Stomach (tissue), 8 donors: ENCODE measurements at regions not wholly inside any gene's neighbourhood (a gene's known extent, or its start where the extent isn't known, plus 50 kb on each side); places are given as distances from the start of the nearest gene placed in this dataset.

ENCODE experiments used
- DNase-seq, 2 donors: peaks; one replicate each; pipeline versions ENCODE4 v3.0.0 to v3.0.0-alpha.2; 2013 to 2019
- H3K27ac ChIP-seq, 5 donors: fragments of 200-600 bp in 4 of 5; sonication (generic) in 4 of 5; one replicate each; pipeline ENCODE4 v1.5.1; 2013 to 2019; ENCODE audit warnings: mild to moderate bottlenecking in 1 of 5, moderate library complexity in 1 of 5
- H3K27me3 ChIP-seq, 3 donors: fragments of 200-600 bp; sonication (generic); one replicate each; pipeline ENCODE4 v1.5.1; 2017 to 2019; ENCODE audit warnings: mixed run types in 1 of 3
- H3K36me3 ChIP-seq, 4 donors: fragments of 200-600 bp; sonication (generic); 1 replicate in 3 of 4; 2 replicates in 1 of 4; pipeline ENCODE4 v1.5.1; 2016 to 2019
- H3K4me1 ChIP-seq, 4 donors: fragments of 200-600 bp; sonication (generic); one replicate each; pipeline ENCODE4 v1.5.1; 2016 to 2019
- H3K4me3 ChIP-seq, 4 donors: fragments of 200-600 bp; sonication (generic) in 3 of 4; one replicate each; pipeline ENCODE4 v1.5.1; 2016 to 2019; ENCODE audit warnings: mild to moderate bottlenecking in 1 of 4
- H3K9me3 ChIP-seq, 4 donors: fragments of 200-600 bp; sonication (generic); one replicate each; pipeline ENCODE4 v1.5.1; 2016 to 2019
- EP300 ChIP-seq: sonication (generic); formaldehyde crosslinking; IDR thresholded peaks from one replicate; pipeline ENCODE4 v1.6.1; 2017; ENCODE audit warnings: antibody characterized with exemption
- POLR2A ChIP-seq, 4 donors: fragments of 450-650 bp; IDR thresholded peaks; one replicate each; pipeline ENCODE4 v1.6.1; 2016; ENCODE audit warnings: antibody characterized with exemption in 4 of 4, control low read depth in 2 of 4, mild to moderate bottlenecking in 1 of 4, moderate library complexity in 1 of 4
- POLR2AphosphoS5 ChIP-seq, 3 donors: sonication (generic); formaldehyde crosslinking; IDR thresholded peaks; one replicate each; pipeline ENCODE4 v1.6.1; 2016; ENCODE audit warnings: antibody characterized with exemption in 3 of 3
- WGBS, 5 donors: extraction: QIAGEN DNeasy Blood & Tissue Kit in 3 of 5; methylation state at CpG; one replicate each; pipeline versions ENCODE4 v1.1.5 to v1.1.7; 2013 to 2018; 5-methylcytosine and 5-hydroxymethylcytosine counted together
- intact Hi-C: fragments of 100-400 bp; cut with DNase I; formaldehyde crosslinking; loops from one replicate; pipeline ENCODE4 v1.15.1; 2023; ENCODE audit warnings: low total_unique reads
- TF ChIP-seq, protein P1 (sequence below), 7 experiments: fragments of 450-650 bp in 4 of 7; fragments of 200-600 bp in 3 of 7; sonication (generic) in 3 of 7; IDR thresholded peaks; one replicate each; pipeline ENCODE4 v1.5.1; 2016 to 2019; ENCODE audit warnings: antibody characterized with exemption in 7 of 7, control low read depth in 2 of 7, mild to moderate bottlenecking in 1 of 7
- donor health status: healthy with polysubstance abuse.
- donor health status: Bipolar disorder and iron deficiency.
- donor health status: healthy.

DNA sequence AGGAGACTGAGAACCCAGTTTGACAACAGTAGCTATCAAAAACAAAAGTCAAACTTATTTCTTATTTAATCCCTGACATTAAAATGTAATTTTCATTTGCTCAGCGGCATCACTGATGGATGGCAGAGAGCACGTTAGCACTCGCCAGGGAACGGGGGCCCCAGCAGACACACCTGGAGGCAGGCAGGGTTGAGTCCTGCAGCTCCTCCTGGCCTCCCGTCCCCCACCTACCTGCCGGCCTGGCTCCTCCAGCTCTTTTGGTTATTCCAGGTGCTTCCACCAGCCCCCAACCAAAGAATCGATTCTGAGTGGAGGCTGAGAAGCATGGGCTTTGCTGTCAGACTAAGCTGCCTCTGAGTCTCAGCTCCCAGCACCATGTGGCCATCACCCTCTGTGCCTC lies 113.6 kb downstream of the PHETA1 start:
- H3K4me3 ChIP-seq: no peak overlapping the region
- H3K9me3 ChIP-seq: no peaks in the 10 kb centered on the region
- no peak for DNase-seq
- H3K27me3 ChIP-seq: peaks cover 0 to 54% (median 0%) of the 10 kb centered on the region in 3 donors
- H3K27ac ChIP-seq: no peak overlapping the region
- intact Hi-C loops: no loop called here
- no peaks in the 10 kb centered on the region for H3K4me1 ChIP-seq
- no peak for TF ChIP-seq POLR2A (IDR thresholded peaks at IDR 0.05)
- no peak for TF ChIP-seq POLR2AphosphoS5 (IDR thresholded peaks at IDR 0.05)
- TF ChIP-seq, protein P1, sequence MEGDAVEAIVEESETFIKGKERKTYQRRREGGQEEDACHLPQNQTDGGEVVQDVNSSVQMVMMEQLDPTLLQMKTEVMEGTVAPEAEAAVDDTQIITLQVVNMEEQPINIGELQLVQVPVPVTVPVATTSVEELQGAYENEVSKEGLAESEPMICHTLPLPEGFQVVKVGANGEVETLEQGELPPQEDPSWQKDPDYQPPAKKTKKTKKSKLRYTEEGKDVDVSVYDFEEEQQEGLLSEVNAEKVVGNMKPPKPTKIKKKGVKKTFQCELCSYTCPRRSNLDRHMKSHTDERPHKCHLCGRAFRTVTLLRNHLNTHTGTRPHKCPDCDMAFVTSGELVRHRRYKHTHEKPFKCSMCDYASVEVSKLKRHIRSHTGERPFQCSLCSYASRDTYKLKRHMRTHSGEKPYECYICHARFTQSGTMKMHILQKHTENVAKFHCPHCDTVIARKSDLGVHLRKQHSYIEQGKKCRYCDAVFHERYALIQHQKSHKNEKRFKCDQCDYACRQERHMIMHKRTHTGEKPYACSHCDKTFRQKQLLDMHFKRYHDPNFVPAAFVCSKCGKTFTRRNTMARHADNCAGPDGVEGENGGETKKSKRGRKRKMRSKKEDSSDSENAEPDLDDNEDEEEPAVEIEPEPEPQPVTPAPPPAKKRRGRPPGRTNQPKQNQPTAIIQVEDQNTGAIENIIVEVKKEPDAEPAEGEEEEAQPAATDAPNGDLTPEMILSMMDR (IDR thresholded peaks at IDR 0.05): no peak
- TF ChIP-seq EP300: no peak
- 57 to 74% (median 70%) methylated on average over 7 of the region's 7 CpGs for WGBS, 5 donors
- H3K36me3 ChIP-seq: no peaks in the 10 kb centered on the region

DNA sequence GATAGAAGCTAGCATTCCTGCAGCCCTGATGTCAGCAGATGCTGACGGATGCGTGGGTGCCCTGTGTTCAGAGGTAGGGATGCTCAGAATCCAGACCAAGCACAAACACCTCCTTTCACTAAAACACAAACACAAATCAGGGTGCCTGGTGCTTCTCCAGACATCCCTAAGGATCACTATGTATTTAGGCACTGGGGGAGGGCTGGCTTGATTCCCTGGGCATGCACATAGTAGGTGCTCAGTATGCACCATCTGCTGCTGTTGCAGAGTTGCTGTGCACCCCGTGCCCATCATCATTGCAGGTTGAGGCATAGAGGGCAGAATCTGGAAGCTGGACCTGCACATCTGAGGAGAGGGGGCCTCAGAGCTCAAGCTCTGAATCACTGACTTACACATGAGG lies 114.8 kb downstream of the PHETA1 start:
- no peak for TF ChIP-seq POLR2A (IDR thresholded peaks at IDR 0.05)
- TF ChIP-seq, protein P1 (IDR thresholded peaks at IDR 0.05): no peak
- TF ChIP-seq POLR2AphosphoS5 (IDR thresholded peaks at IDR 0.05): no peak
- no peak for TF ChIP-seq EP300
- H3K36me3 ChIP-seq: no peaks in the 10 kb centered on the region
- H3K4me1 ChIP-seq: no peaks in the 10 kb centered on the region
- no peak overlapping the region for H3K4me3 ChIP-seq
- H3K27me3 ChIP-seq: peaks cover 0 to 51% (median 0%) of the 10 kb centered on the region in 3 donors
- intact Hi-C loops: no loop called here
- no peak overlapping the region for H3K27ac ChIP-seq
- DNase-seq: no peak
- WGBS, 5 donors: 63 to 86% (median 71%) methylated on average over 2 to 3 of the region's 3 CpGs
- H3K9me3 ChIP-seq: no peaks in the 10 kb centered on the region

DNA sequence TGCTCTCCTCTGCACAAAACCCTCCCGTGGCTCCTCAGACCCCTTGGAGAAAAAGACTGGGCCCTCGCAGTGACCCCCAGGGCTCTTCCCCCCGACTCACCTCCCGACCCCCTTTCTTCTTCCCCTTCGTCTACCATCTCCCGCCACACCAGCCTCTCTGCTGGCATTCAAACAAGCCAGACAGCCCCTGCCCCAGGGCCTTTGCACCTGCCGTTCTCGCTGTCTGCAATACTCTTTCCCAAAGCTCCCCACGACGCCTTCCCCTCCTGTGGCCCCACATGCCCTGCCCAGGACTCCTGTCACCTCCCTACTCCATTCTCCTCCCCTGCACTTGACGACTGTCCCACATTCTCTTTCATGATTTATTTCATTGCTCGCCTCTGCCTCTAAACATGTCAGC lies 115.7 kb downstream of the PHETA1 start:
- peaks cover 0 to 56% (median 0%) of the 10 kb centered on the region in 3 donors for H3K27me3 ChIP-seq
- H3K4me1 ChIP-seq: no peaks in the 10 kb centered on the region
- WGBS, 5 donors: 75 to 85% (median 83%) methylated on average over 12 of the region's 12 CpGs
- no peak overlapping the region for H3K27ac ChIP-seq
- no peak for DNase-seq
- intact Hi-C loops: no loop called here
- no peaks in the 10 kb centered on the region for H3K36me3 ChIP-seq
- no peaks in the 10 kb centered on the region for H3K9me3 ChIP-seq
- H3K4me3 ChIP-seq: no peak overlapping the region
- TF ChIP-seq, protein P1 (IDR thresholded peaks at IDR 0.05): no peak
- no peak for TF ChIP-seq POLR2AphosphoS5 (IDR thresholded peaks at IDR 0.05)
- no peak for TF ChIP-seq POLR2A (IDR thresholded peaks at IDR 0.05)
- no peak for TF ChIP-seq EP300

DNA sequence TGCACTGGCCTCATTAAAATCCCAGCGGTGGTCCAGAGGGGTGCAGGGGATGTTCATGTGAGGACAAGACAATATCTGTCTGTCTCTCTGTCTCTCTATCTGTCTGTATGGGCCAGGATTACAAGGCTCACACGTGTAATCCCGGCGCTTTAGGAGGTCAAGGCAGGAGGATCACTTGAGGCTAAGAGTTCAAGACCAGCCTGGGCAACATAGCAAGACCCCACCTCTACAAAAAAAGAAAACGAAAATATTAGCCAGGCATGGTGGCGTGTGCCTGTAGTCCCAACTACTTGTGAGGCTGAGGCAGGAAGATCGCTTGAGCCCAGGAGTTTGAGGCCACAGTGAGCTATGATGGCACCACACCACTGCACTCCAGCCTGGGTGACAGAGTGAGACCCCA lies 117.1 kb downstream of the PHETA1 start:
- Histone ChIP-seq H3K27me3 (peaks cover 0 to 65% (median 0%) of the 10 kb centered on the region in 3 donors), H3K9me3 (no peaks in the 10 kb centered on the region), H3K27ac (no peak overlapping the region), H3K4me3 (no peak overlapping the region), H3K4me1 (no peaks in the 10 kb centered on the region), H3K36me3 (no peaks in the 10 kb centered on the region)
- no peak for DNase-seq
- 86 to 92% (median 90%) methylated on average over 7 of the region's 7 CpGs for WGBS, 5 donors
- intact Hi-C loops: no loop called here
- TF ChIP-seq, protein P1 (IDR thresholded peaks at IDR 0.05): no peak
